Right lobe of liver (tissue), 4 donors: ENCODE measurements at regions not wholly inside any gene's neighbourhood (a gene's known extent, or its start where the extent isn't known, plus 50 kb on each side); places are given as distances from the start of the nearest gene placed in this dataset.

Experiments used
- CTCF ChIP-seq, 4 donors: fragments of 200-600 bp in 3 of 4; fragments of 450-650 bp in 1 of 4; IDR thresholded peaks; one replicate each; pipeline versions ENCODE4 v1.5.1 to v1.8.0; 2016 to 2022; ENCODE audit warnings: antibody characterized with exemption in 4 of 4, mild to moderate bottlenecking in 2 of 4
- POLR2A ChIP-seq: fragments of 450-650 bp; IDR thresholded peaks from one replicate; pipeline ENCODE4 v1.6.1; 2017; ENCODE audit warnings: antibody characterized with exemption, mild to moderate bottlenecking
- donor health status: DM: no; HTN: no; CAD: no.
- donor health status: DM: no; HTN: no; CAD: no.
- donor health status: DM: no; HTN: yes; CAD: no.

GRCh38 chr14:95433094-95433478, 83.4 kb downstream of the SYNE3 start:
- TF ChIP-seq CTCF (IDR thresholded peaks at IDR 0.05) (peak in 2 of 4 donors; percentile 19 to 21), POLR2A (no peak)
